Colonic mucosa (tissue), 4 donors: ENCODE measurements at regions not wholly inside any gene's neighbourhood (a gene's known extent, or its start where the extent isn't known, plus 50 kb on each side); places are given as distances from the start of the nearest gene placed in this dataset.
"Not testable (repeated sequence)": the region's sequence is repeated elsewhere in the genome, so short reads cannot be mapped to it uniquely, and the experiment has no call there.

Experiments used
- DNase-seq: peaks from one replicate; pipeline ENCODE4 v3.0.0-alpha.2; 2020
- H3K27ac ChIP-seq: fragments of 200-600 bp; one replicate; pipeline ENCODE4 v1.8.0; 2021
- H3K27me3 ChIP-seq: fragments of 200-600 bp; one replicate; pipeline ENCODE4 v1.8.0; 2021
- H3K36me3 ChIP-seq: fragments of 200-600 bp; one replicate; pipeline ENCODE4 v1.8.0; 2021
- H3K4me1 ChIP-seq: fragments of 200-600 bp; one replicate; pipeline ENCODE4 v1.8.0; 2021; ENCODE audit warnings: mild to moderate bottlenecking
- H3K4me3 ChIP-seq: fragments of 200-600 bp; one replicate; pipeline ENCODE4 v1.8.0; 2021
- H3K9ac ChIP-seq, 2 donors: one replicate each; pipeline ENCODE4 v1.7.0; 2013; ENCODE audit warnings: control low read depth in 2 of 2, low read depth in 2 of 2, low read length in 2 of 2
- H3K9me3 ChIP-seq: fragments of 200-600 bp; one replicate; pipeline ENCODE4 v1.8.0; 2021
- CTCF ChIP-seq: fragments of 200-600 bp; IDR thresholded peaks from one replicate; pipeline ENCODE4 v1.8.0; 2022; ENCODE audit warnings: antibody characterized with exemption, mild to moderate bottlenecking
- intact Hi-C: fragments of 100-400 bp; cut with DNase I; formaldehyde crosslinking; loops from one replicate; pipeline ENCODE4 v1.14.1; 2022
- donor health status: healthy.
- donor health status: DM: no; HTN: no; CAD: no.
- donor health status: DM: no; HTN: no; CAD: no.

GRCh38 chr3:35263477-35263876 is 375.8 kb upstream of the ARPP21 start:
- H3K27ac ChIP-seq: no peak overlapping the region
- no peaks in the 10 kb centered on the region for H3K9me3 ChIP-seq
- H3K27me3 ChIP-seq: no peaks in the 10 kb centered on the region
- no peak overlapping the region for H3K4me3 ChIP-seq
- H3K4me1 ChIP-seq: no peaks in the 10 kb centered on the region
- H3K9ac ChIP-seq: no peak overlapping the region
- no peak for DNase-seq
- intact Hi-C loops: no loop called here
- TF ChIP-seq CTCF: no peak
- no peaks in the 10 kb centered on the region for H3K36me3 ChIP-seq

DNA sequence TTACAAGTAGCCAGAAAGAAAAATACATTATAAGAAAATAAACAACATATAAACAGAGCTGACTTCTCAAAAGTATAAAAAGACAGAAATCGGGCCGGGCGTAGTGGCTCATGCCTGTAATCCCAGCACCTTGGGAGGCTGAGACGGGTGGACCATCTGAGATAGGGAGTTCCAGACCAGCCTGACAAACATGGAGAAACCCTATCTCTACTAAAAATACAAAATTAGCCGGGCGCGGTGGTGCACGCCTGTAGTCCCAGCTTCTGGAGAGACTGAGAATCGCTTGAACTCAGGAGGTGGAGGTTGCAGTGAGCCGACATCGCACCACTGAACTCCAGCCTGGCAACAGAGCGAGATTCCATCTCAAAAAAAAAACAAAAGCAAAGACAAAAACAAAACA is 373.3 kb upstream of the ARPP21 start:
- intact Hi-C loops, H3K36me3 ChIP-seq, H3K4me3 ChIP-seq, H3K4me1 ChIP-seq, H3K27ac ChIP-seq, H3K27me3 ChIP-seq, DNase-seq, H3K9ac ChIP-seq, H3K9me3 ChIP-seq: not testable (repeated sequence)

DNA sequence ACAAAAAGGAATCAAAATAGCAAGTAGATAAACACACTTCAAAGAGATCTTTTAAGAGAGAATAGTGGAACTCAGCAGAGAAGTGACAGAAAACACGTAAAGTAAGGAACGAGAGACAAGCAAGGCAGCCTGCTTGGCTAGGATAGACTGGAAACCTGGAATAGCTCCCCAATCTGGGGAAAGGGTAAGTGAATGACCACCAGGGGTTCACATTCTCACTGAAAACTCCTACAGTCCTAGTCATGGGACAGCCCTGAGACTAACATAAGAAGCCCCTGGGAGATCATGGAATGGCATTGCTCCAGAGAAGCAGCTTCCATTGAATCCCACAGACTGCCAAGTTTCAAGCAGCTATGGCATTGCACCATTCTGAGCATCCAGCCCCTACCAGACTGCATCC is 363.6 kb upstream of the ARPP21 start:
- Histone ChIP-seq H3K27ac (no peak overlapping the region), H3K4me1 (no peaks in the 10 kb centered on the region), H3K36me3 (no peaks in the 10 kb centered on the region), H3K9ac (no peak overlapping the region), H3K4me3 (no peak overlapping the region), H3K9me3 (no peaks in the 10 kb centered on the region), H3K27me3 (no peaks in the 10 kb centered on the region)
- DNase-seq: no peak
- no peak for TF ChIP-seq CTCF
- intact Hi-C loops: no loop called here

GRCh38 chr3:35276568-35276967 is 362.8 kb upstream of the ARPP21 start:
- intact Hi-C loops: no loop called here

GRCh38 chr3:35291471-35292236 is 347.7 kb upstream of the ARPP21 start:
- Histone ChIP-seq H3K9me3 (no peaks in the 10 kb centered on the region), H3K4me3 (no peak overlapping the region), H3K27me3 (no peaks in the 10 kb centered on the region), H3K4me1 (no peaks in the 10 kb centered on the region), H3K9ac (no peak overlapping the region), H3K36me3 (no peaks in the 10 kb centered on the region), H3K27ac (no peak overlapping the region)
- DNase-seq: no peak
- TF ChIP-seq CTCF: no peak
- intact Hi-C loops: no loop called here

More at GRCh38 chr3:35276568-35276967, 362.8 kb upstream of the ARPP21 start:
- H3K36me3 ChIP-seq: no peaks in the 10 kb centered on the region
- H3K4me3 ChIP-seq: no peak overlapping the region
- TF ChIP-seq CTCF: no peak
- H3K27me3 ChIP-seq: no peaks in the 10 kb centered on the region
- H3K4me1 ChIP-seq: no peaks in the 10 kb centered on the region
- no peaks in the 10 kb centered on the region for H3K9me3 ChIP-seq
- no peak overlapping the region for H3K27ac ChIP-seq
- no peak overlapping the region for H3K9ac ChIP-seq
- no peak for DNase-seq

- Histone ChIP-seq H3K4me3 (no peak overlapping the region), H3K9me3 (no peaks in the 10 kb centered on the region), H3K4me1 (no peaks in the 10 kb centered on the region), H3K27ac (no peak overlapping the region), H3K36me3 (no peaks in the 10 kb centered on the region), H3K27me3 (no peaks in the 10 kb centered on the region), H3K9ac (no peak overlapping the region)
- TF ChIP-seq CTCF: no peak
- no peak for DNase-seq
- intact Hi-C loops: no loop called here
These were observed 346.8 kb upstream of the ARPP21 start for GRCh38 chr3:35292568-35292967.
